GM12872 (cell line): ENCODE measurements at regions not wholly inside any gene's neighbourhood (a gene's known extent, or its start where the extent isn't known, plus 50 kb on each side); places are given as distances from the start of the nearest gene placed in this dataset.
A peak's percentile ranks its signal among the peaks of the same experiment; 100 is the strongest.

Source experiments
- TF ChIP-seq, protein P1 (sequence below): IDR thresholded peaks from 3 replicates; pipeline ENCODE4 v1.5.1; 2011; ENCODE audit warnings: low read depth, mild to moderate bottlenecking, low read length, moderate library complexity; ENCODE audit not compliant: insufficient read depth

DNA sequence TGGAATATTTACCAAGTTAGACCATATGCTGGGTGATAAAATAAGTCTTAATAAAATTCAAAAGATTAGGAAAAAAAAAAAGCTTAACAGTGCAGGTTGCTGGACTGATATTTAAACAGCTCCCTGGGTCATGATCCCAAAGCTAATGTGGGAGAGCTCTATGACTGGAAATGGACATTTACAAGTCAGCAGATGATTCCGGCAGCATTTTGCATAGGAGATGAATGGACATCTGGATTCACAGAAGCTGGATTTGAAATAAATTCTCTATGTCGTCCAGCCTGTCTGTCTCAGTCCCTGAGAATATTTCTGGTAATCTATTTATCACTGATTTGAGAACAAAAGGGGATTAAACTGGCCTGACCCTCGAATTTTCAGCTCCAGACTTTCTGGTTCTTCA is 52.3 kb upstream of the KLHL25 start:
- TF ChIP-seq, protein P1, sequence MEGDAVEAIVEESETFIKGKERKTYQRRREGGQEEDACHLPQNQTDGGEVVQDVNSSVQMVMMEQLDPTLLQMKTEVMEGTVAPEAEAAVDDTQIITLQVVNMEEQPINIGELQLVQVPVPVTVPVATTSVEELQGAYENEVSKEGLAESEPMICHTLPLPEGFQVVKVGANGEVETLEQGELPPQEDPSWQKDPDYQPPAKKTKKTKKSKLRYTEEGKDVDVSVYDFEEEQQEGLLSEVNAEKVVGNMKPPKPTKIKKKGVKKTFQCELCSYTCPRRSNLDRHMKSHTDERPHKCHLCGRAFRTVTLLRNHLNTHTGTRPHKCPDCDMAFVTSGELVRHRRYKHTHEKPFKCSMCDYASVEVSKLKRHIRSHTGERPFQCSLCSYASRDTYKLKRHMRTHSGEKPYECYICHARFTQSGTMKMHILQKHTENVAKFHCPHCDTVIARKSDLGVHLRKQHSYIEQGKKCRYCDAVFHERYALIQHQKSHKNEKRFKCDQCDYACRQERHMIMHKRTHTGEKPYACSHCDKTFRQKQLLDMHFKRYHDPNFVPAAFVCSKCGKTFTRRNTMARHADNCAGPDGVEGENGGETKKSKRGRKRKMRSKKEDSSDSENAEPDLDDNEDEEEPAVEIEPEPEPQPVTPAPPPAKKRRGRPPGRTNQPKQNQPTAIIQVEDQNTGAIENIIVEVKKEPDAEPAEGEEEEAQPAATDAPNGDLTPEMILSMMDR = no peak

DNA sequence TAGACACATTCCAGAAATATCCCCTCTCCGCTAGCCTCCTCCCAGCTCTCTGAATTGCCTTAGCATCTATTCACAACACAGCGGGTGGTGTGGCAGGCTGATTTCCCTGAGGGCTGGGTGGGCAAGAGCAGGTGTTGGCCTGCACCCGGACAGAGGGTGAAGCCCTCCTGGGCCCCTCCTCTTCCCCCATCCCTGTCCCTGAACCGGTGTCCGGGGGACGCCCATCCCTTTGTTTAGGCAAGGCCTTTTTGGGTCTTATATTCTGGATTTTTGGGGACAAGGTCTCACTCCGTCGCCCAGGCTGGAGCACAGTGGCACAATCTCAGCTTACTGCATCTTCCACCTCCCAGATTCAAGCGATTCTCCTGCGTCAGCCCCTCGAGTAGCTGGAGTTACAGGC is 55.2 kb upstream of the KLHL25 start:
- TF ChIP-seq, protein P1 = no peak

DNA sequence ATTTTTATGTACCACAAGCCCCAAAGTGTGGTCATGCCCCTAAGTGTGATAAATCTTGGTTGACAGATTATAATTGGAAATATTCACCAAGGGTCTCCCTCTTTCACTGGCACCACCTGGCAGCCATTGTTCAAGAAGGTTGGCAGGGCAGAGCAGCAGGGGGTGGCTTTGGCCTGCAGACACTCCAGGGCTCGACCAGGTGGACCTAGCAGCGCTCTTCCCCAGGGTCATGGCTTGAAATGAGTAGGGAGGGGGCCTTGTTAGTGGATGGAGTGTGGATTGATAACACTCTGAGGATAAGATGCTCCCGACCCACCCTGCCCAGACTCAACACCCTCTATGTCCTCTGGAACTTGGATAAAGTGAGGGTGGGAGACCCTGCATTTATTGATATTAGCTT is 58.2 kb upstream of the KLHL25 start:
- TF ChIP-seq, protein P1 = no peak

DNA sequence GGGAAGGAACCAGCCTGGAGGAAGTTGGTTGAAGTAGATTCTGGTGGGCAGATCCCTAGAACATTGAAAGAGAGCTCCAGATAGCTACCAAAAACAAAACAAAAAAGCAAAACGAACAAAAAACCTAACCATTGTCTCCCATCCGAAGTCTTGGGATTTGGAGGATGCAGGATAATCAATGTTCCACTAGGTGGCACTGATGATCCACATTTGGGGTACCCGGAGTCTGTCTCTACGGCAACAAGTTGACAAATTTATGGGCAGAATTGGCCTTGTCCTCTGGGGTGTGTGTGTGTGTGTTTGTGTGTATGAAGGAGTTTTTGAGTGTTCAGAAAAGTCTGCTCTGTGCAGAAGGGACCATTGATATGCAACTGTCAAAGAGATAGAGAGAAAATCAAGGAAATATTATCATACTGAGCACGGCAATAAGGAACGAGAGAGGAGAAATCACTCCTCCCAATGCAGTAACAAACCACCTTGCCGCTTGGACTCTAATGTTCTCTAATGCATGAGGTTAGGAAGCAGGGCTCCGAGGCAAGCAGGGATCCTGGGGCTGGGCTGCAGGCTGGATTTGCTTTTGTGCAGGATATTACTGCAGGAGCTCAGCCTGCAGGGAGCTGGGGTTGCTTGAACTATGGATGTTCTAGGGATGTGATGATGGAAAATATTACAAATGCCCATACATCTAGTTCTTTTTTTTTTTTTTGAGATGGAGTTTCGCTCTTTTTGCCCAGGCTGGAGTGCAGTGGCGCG is 59.8 kb upstream of the KLHL25 start:
- TF ChIP-seq, protein P1 = peak; percentile 84

DNA sequence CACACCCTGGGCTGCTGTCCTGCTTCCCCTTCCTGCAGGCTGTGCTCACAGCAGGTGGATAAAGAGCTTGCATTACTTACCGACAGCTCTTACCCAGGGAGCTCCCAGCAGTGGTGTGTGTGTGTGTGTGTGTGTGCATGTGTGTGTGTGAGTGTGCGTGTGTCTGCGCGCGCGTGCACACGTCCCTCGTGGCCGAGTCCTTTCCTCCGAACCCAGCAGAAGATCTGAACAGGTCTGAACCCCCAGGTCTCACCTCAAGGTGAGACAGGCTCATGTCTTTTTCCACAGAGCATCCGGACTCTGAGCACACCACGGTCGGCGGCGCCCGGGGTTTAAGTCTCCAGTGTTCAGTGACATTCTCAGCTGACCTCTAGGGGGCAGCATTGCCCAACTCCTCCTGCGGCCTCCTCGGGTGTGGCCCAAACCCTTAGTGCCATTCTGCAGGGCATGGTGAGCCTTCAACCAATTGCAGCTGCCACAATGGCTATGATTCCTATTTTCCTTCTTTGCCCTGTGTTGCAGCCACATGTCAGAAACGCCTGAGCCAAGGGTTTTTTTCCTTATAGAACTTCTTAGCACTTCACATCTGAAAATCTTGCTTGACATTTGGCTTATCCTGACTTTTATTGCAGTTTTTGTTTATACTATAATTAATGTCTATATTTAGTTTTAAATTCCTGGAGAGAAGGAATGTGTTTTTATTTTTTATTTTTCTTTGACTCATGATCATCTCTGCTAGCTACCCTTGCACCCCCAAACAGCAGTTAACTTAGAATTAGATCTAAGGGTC is 64.1 kb upstream of the KLHL25 start:
- TF ChIP-seq, protein P1 = peak; percentile 88

DNA sequence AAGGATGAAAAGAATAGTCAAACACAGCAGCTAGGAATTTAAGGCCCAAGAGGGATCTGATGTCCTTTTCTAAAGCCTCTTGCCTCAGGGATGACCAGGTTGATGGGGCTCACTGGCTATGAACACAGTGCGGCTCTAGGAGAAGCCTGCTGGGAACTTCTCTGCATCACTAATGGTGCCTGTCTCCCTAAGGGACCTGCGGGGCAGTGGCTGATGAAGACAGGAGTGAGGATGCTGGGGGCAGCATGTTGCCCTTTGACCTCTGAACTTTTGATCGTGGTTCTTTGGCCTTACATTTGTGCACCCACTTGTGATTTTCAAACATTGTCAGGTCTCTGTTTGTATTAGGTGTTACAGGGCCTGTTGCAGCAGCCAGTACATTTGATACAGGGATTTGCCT is 64.9 kb upstream of the KLHL25 start:
- TF ChIP-seq, protein P1 = no peak

DNA sequence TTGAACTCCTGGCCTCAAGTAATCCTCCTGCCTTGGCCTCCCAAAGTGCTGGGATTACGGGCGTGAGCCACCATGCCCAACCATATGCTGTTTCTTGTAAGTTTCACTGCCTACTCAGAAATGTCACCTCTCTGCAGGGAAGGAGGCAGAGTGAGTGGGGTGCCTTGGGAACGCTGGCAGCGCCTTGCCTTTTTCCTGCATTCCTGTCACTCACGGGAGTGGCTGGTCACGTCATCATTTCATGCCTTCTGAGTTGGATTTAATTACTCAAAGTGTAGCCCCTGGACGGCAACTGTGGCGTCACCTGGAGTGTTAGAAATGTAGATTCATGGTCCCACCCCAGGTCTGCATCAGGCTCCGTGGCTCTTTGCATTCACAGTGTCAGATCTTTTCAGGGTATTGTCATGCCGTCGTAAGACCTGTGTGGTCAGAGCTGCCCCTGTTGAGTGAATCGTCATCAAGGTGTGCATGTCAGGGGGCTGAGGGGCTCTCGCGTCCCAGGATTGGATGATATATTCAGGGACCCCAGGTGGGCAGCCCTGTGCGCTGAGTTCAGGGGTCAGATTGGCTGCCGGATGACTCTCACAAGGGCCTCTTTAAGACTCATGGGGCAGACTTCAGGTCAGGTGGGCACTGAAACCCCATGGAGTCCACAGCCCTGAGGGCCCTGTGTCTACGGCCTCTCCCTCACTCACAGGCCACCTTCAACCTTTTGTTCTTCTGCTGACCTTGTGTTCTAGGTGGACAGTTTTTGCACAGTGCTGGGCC is 65.9 kb upstream of the KLHL25 start:
- TF ChIP-seq, protein P1 = no peak
